Panc1 (cell line): ENCODE measurements at regions not wholly inside any gene's neighbourhood (a gene's known extent, or its start where the extent isn't known, plus 50 kb on each side); places are given as distances from the start of the nearest gene placed in this dataset.

Experiments used
- ATAC-seq: fragments of 200-7000 bp; cut with Tn5 transposase; 2 replicates; pipeline ENCODE4 v1.9.1; 2020; ENCODE audit warnings: mild to moderate bottlenecking, moderate library complexity
- BruUV-seq: library from RNA; stranded (reverse); fragments of 400-500 nt; replicated peaks from 2 replicates; lab custom pipeline; 2021; lab: Mats Ljungman, UMichigan
- CTCF ChIA-PET: fragments of 300-600 bp; sonication (Branson Sonifier 250); formaldehyde crosslinking; loops from one replicate; lab custom pipeline; 2022; ENCODE audit warnings: antibody characterized with exemption; lab: Charles Lee
- POLR2A ChIA-PET: fragments of 300-600 bp; sonication (Branson Sonifier 250); formaldehyde crosslinking; loops from one replicate; lab custom pipeline; 2022; ENCODE audit warnings: antibody characterized with exemption; lab: Charles Lee
- DNase-seq: peaks from one replicate; pipeline ENCODE4 v3.0.0-alpha.2; 2010; ENCODE audit warnings: low read depth, low spot score
- H3K27ac ChIP-seq: 2 replicates; pipeline ENCODE4 v1.5.1; 2011; ENCODE audit warnings: mild to moderate bottlenecking, low read length, inconsistent platforms
- H3K27me3 ChIP-seq: fragments of 200-500 bp; sonication (Bioruptor generic); 2 replicates; pipeline ENCODE4 v1.6.0; 2014; ENCODE audit warnings: low read length, inconsistent platforms; ENCODE audit not compliant: control insufficient read depth, insufficient read depth
- H3K36me3 ChIP-seq: fragments of 200-500 bp; sonication (Bioruptor generic); 2 replicates; pipeline ENCODE4 v1.5.1; 2014; ENCODE audit warnings: inconsistent platforms, mild to moderate bottlenecking, low read length, moderate library complexity; ENCODE audit not compliant: control insufficient read depth, insufficient read depth
- H3K4me1 ChIP-seq: 2 replicates; pipeline ENCODE4 v1.5.1; 2011; ENCODE audit warnings: inconsistent platforms, mild to moderate bottlenecking, low read length, moderate library complexity; ENCODE audit not compliant: control insufficient read depth, insufficient read depth
- H3K4me3 ChIP-seq, 2 experiments: 2 replicates each; pipeline ENCODE4 v1.5.1; 2011 to 2012; ENCODE audit warnings: low read depth in 2 of 2, low read length in 2 of 2, mild to moderate bottlenecking in 2 of 2, inconsistent platforms in 1 of 2, moderate library complexity in 1 of 2
- H3K9me3 ChIP-seq: fragments of 200-500 bp; sonication (Bioruptor generic); 2 replicates; pipeline ENCODE4 v1.5.1; 2014; ENCODE audit warnings: low read depth, mild to moderate bottlenecking, inconsistent platforms, low read length, moderate library complexity; ENCODE audit not compliant: control insufficient read depth, insufficient read depth
- CTCF ChIP-seq: fragments of 450-650 bp; IDR thresholded peaks from 2 replicates; pipeline ENCODE4 v1.5.1; 2017; ENCODE audit warnings: mild to moderate bottlenecking
- POLR2AphosphoS5 ChIP-seq: IDR thresholded peaks from 2 replicates; pipeline ENCODE4 v1.6.1; 2012; ENCODE audit warnings: mild to moderate bottlenecking, low read depth, low read length, moderate library complexity
- SIN3A ChIP-seq: IDR thresholded peaks from 2 replicates; pipeline ENCODE4 v1.6.1; 2012; ENCODE audit warnings: low read depth, mild to moderate bottlenecking, low read length, moderate library complexity, borderline replicate concordance; ENCODE audit not compliant: insufficient read depth
- TCF7L2 ChIP-seq: IDR thresholded peaks from 2 replicates; pipeline ENCODE4 v1.6.1; 2011; ENCODE audit warnings: mild to moderate bottlenecking, low read depth, low read length, inconsistent platforms
- in situ Hi-C: cut with HindIII; loops from 2 replicates; pipeline ENCODE4 v1.10.0; 2016; ENCODE audit warnings: low sequenced_read_pairs, low pct_unique_long_range_greater_than_20kb
- intact Hi-C: fragments of 100-400 bp; cut with micrococcal nuclease; formaldehyde crosslinking; loops from one replicate; pipeline ENCODE4 v1.10.0; 2022; ENCODE audit not compliant: unreplicated experiment
- TF ChIP-seq, protein P1 (sequence below), 2 experiments: IDR thresholded peaks; 2 replicates each; pipeline ENCODE4 v1.6.1; 2011 to 2012; ENCODE audit warnings: low read depth in 2 of 2, control low read depth in 1 of 2, low read length in 1 of 2, mild to moderate bottlenecking in 1 of 2, moderate library complexity in 1 of 2; ENCODE audit not compliant: insufficient read depth in 1 of 2

GRCh38 chr6:23368557-23368956 lies 757.5 kb upstream of the NRSN1 start:
- no peak for ATAC-seq
- TF ChIP-seq CTCF: no peak
- no peak for TF ChIP-seq POLR2AphosphoS5
- TF ChIP-seq TCF7L2: no peak
- no peak for TF ChIP-seq SIN3A
- TF ChIP-seq, protein P1, sequence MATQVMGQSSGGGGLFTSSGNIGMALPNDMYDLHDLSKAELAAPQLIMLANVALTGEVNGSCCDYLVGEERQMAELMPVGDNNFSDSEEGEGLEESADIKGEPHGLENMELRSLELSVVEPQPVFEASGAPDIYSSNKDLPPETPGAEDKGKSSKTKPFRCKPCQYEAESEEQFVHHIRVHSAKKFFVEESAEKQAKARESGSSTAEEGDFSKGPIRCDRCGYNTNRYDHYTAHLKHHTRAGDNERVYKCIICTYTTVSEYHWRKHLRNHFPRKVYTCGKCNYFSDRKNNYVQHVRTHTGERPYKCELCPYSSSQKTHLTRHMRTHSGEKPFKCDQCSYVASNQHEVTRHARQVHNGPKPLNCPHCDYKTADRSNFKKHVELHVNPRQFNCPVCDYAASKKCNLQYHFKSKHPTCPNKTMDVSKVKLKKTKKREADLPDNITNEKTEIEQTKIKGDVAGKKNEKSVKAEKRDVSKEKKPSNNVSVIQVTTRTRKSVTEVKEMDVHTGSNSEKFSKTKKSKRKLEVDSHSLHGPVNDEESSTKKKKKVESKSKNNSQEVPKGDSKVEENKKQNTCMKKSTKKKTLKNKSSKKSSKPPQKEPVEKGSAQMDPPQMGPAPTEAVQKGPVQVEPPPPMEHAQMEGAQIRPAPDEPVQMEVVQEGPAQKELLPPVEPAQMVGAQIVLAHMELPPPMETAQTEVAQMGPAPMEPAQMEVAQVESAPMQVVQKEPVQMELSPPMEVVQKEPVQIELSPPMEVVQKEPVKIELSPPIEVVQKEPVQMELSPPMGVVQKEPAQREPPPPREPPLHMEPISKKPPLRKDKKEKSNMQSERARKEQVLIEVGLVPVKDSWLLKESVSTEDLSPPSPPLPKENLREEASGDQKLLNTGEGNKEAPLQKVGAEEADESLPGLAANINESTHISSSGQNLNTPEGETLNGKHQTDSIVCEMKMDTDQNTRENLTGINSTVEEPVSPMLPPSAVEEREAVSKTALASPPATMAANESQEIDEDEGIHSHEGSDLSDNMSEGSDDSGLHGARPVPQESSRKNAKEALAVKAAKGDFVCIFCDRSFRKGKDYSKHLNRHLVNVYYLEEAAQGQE (IDR thresholded peaks at IDR 0.05; ENCODE audit: insufficient read depth in 1 of 2, low read depth in 2 of 2, low read length in 1 of 2): no peak

DNA sequence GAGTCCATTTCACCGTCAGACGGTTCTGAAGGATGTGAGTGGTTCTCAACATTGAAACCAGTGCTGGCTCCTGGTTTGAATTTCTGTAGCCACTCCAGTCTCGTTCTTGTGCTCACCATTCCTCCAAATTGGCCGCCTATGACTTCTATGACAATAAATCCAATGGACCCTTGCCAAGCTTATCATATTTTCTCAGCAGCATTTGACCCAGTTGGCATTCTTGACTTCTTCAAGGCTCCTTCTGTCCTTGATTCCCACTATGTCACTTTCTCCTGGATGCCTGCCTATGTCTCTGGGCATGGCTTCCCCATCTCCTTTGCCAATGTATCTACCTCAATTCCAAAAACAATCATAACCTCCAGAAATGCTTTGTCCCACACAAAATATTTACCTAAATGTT lies 756.0 kb upstream of the NRSN1 start:
- intact Hi-C loops (no loop called here), in situ Hi-C loops (no loop called here)
- POLR2A ChIA-PET: no interaction called here

More at GRCh38 chr6:23368557-23368956, 757.5 kb upstream of the NRSN1 start:
- Histone ChIP-seq H3K4me3 (no peak overlapping the region), H3K4me1 (no peaks in the 10 kb centered on the region), H3K36me3 (no peaks in the 10 kb centered on the region), H3K9me3 (no peaks in the 10 kb centered on the region), H3K27ac (no peak overlapping the region), H3K27me3 (no peaks in the 10 kb centered on the region)
- POLR2A ChIA-PET: no interaction called here
- intact Hi-C loops: no loop called here
- no peak for DNase-seq
- CTCF ChIA-PET: no interaction called here
- no TSS peak for BruUV-seq
- in situ Hi-C loops: no loop called here

More for the DNA sequence above, 756.0 kb upstream of the NRSN1 start:
- no TSS peak for BruUV-seq
- TF ChIP-seq TCF7L2 (no peak), SIN3A (no peak), POLR2AphosphoS5 (no peak), CTCF (no peak)
- TF ChIP-seq, protein P1 (IDR thresholded peaks at IDR 0.05; ENCODE audit: insufficient read depth in 1 of 2, low read depth in 2 of 2, low read length in 1 of 2): no peak
- Histone ChIP-seq H3K4me1 (no peaks in the 10 kb centered on the region), H3K9me3 (no peaks in the 10 kb centered on the region), H3K4me3 (no peak overlapping the region), H3K36me3 (no peaks in the 10 kb centered on the region), H3K27ac (no peak overlapping the region), H3K27me3 (no peaks in the 10 kb centered on the region)
- DNase-seq (no peak), ATAC-seq (no peak)
- CTCF ChIA-PET: no interaction called here
